Activated CD4-positive, alpha-beta T cell treated with anti-CD3 and anti-CD28 coated beads for 48 hours (primary cell): ENCODE measurements at regions not wholly inside any gene's neighbourhood (a gene's known extent, or its start where the extent isn't known, plus 50 kb on each side); places are given as distances from the start of the nearest gene placed in this dataset.
"Not testable (repeated sequence)": the region's sequence is repeated elsewhere in the genome, so short reads cannot be mapped to it uniquely, and the experiment has no call there.

Source experiments
- DNase-seq: peaks from one replicate; pipeline ENCODE4 v3.0.0-alpha.2; 2020

GRCh38 chr12:90497923-90498545, 456.9 kb downstream of the CCER1 start:
- no peak for DNase-seq

GRCh38 chr12:90490355-90490754, 464.6 kb downstream of the CCER1 start:
- DNase-seq: no peak

- DNase-seq: no peak
Observed at GRCh38 chr12:90489141-90489540, 465.8 kb downstream of the CCER1 start.

- DNase-seq: no peak
Observed at GRCh38 chr12:90485560-90485959, 469.4 kb downstream of the CCER1 start.

GRCh38 chr12:90484094-90484493, 470.9 kb downstream of the CCER1 start:
- DNase-seq: no peak

GRCh38 chr12:90481748-90482147, 473.2 kb downstream of the CCER1 start:
- no peak for DNase-seq

GRCh38 chr12:90479237-90479636, 475.7 kb downstream of the CCER1 start:
- no peak for DNase-seq

GRCh38 chr12:90473831-90474230, 481.1 kb downstream of the CCER1 start:
- no peak for DNase-seq

- DNase-seq: no peak
Observed at GRCh38 chr12:90460681-90461080, 494.3 kb downstream of the CCER1 start.

GRCh38 chr12:90456248-90456647, 498.7 kb downstream of the CCER1 start:
- DNase-seq: no peak

- DNase-seq: no peak
Observed at GRCh38 chr12:90455756-90456155, 499.2 kb downstream of the CCER1 start.

- no peak for DNase-seq
Observed at GRCh38 chr12:90449611-90450010, 505.4 kb downstream of the CCER1 start.

- not testable (repeated sequence) for DNase-seq
Observed at GRCh38 chr12:90443466-90443865, 511.5 kb downstream of the CCER1 start.

GRCh38 chr12:90441431-90441830, 513.5 kb downstream of the CCER1 start:
- no peak for DNase-seq

- DNase-seq: no peak
Observed at GRCh38 chr12:90428881-90429280, 526.1 kb downstream of the CCER1 start.

GRCh38 chr12:90428465-90428864, 526.5 kb downstream of the CCER1 start:
- DNase-seq: no peak

GRCh38 chr12:90423965-90424364, 531.0 kb downstream of the CCER1 start:
- no peak for DNase-seq

GRCh38 chr12:90410962-90411361, 544.0 kb downstream of the CCER1 start:
- no peak for DNase-seq

- no peak for DNase-seq
Observed at GRCh38 chr12:90407841-90408240, 547.1 kb downstream of the CCER1 start.

- DNase-seq: no peak
Observed at GRCh38 chr12:90404071-90404470, 550.9 kb downstream of the CCER1 start.

- DNase-seq: no peak
Observed at GRCh38 chr12:90401185-90401584, 553.8 kb downstream of the CCER1 start.

GRCh38 chr12:90399357-90399756, 555.6 kb downstream of the CCER1 start:
- no peak for DNase-seq

- DNase-seq: no peak
Observed at GRCh38 chr12:90398285-90398836, 556.6 kb downstream of the CCER1 start.

- DNase-seq: no peak
Observed at GRCh38 chr12:90396556-90396955, 558.4 kb downstream of the CCER1 start.

GRCh38 chr12:90393652-90394051, 561.3 kb downstream of the CCER1 start:
- DNase-seq: no peak
